ENCODE measurements at regions not wholly inside any gene's neighbourhood (a gene's known extent, or its start where the extent isn't known, plus 50 kb on each side); places are given as distances from the start of the nearest gene placed in this dataset.
"Not testable (repeated sequence)": the region's sequence is repeated elsewhere in the genome, so short reads cannot be mapped to it uniquely, and the experiment has no call there.

GRCh38 chr5:102154791-102155605, 141.1 kb downstream of the SLCO4C1 start:
- peak; percentile 0 for DNase-seq

GRCh38 chr5:102154291-102154690, 141.8 kb downstream of the SLCO4C1 start:
- DNase-seq: no peak

GRCh38 chr5:102153003-102153759, 142.9 kb downstream of the SLCO4C1 start:
- DNase-seq: no peak

- no peak for DNase-seq
Measured at GRCh38 chr5:102139029-102139428, 157.1 kb downstream of the SLCO4C1 start.

- DNase-seq: no peak
Measured at GRCh38 chr5:102138243-102138653, 157.8 kb downstream of the SLCO4C1 start.

GRCh38 chr5:102130890-102131289, 165.2 kb downstream of the SLCO4C1 start:
- no peak for DNase-seq

- no peak for DNase-seq
Measured at GRCh38 chr5:102130386-102130785, 165.7 kb downstream of the SLCO4C1 start.

- no peak for DNase-seq
Measured at GRCh38 chr5:102119252-102119651, 176.8 kb downstream of the SLCO4C1 start.

- no peak for DNase-seq
Measured at GRCh38 chr5:102115736-102116135, 180.3 kb downstream of the SLCO4C1 start.

- DNase-seq: no peak
Measured at GRCh38 chr5:102114525-102115069, 181.5 kb downstream of the SLCO4C1 start.

GRCh38 chr5:102107865-102108264, 188.2 kb downstream of the SLCO4C1 start:
- no peak for DNase-seq

- no peak for DNase-seq
Measured at GRCh38 chr5:102106599-102106998, 189.5 kb downstream of the SLCO4C1 start.

GRCh38 chr5:102099766-102100331, 196.2 kb downstream of the SLCO4C1 start:
- DNase-seq: no peak

GRCh38 chr5:102099083-102099482, 197.0 kb downstream of the SLCO4C1 start:
- not testable (repeated sequence) for DNase-seq

- not testable (repeated sequence) for DNase-seq
Measured at GRCh38 chr5:102098606-102099005, 197.5 kb downstream of the SLCO4C1 start.

GRCh38 chr5:102090770-102091169, 205.3 kb downstream of the SLCO4C1 start:
- no peak for DNase-seq

GRCh38 chr5:102089883-102090282, 206.2 kb downstream of the SLCO4C1 start:
- no peak for DNase-seq

- DNase-seq: no peak
Measured at GRCh38 chr5:102087906-102088305, 208.2 kb downstream of the SLCO4C1 start.

- no peak for DNase-seq
Measured at GRCh38 chr5:102080288-102080687, 215.8 kb downstream of the SLCO4C1 start.

- no peak for DNase-seq
Measured at GRCh38 chr5:102077920-102078319, 218.2 kb downstream of the SLCO4C1 start.

- DNase-seq: no peak
Measured at GRCh38 chr5:102069974-102070373, 226.1 kb downstream of the SLCO4C1 start.

GRCh38 chr5:102068870-102069269, 227.2 kb downstream of the SLCO4C1 start:
- DNase-seq: no peak

GRCh38 chr5:102049517-102049916, 246.6 kb downstream of the SLCO4C1 start:
- no peak for DNase-seq
